ENCODE measurements at regions not wholly inside any gene's neighbourhood (a gene's known extent, or its start where the extent isn't known, plus 50 kb on each side); places are given as distances from the start of the nearest gene placed in this dataset.

DNA sequence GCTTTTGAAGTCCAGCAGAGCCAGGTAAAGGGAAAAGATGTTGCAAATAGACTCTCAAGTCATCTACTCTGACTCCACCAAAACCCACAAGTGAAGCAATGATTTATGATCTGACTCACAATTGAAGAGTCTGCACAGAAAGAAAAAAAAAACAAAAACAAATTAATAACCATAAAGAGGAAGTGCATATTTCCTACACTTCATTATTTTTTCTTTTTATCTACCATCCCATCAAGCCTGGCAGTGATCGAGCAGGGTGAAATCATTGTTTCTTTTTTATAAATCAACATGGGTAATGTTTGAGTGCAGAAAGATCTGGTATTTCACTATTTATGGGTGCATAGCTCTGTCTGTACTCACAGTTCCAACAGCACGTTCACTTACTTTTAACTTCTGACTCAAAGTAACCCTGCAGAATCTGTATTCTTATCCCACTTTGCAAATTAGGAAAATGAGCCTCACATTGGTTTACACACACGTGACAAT, 829.0 kb downstream of the TNS3 start:
- TF ChIP-seq CTCF (IDR thresholded peaks at IDR 0.05): no peak

GRCh38 chr7:46751471-46751870, 830.4 kb upstream of the IGFBP3 start:
- TF ChIP-seq CTCF (IDR thresholded peaks at IDR 0.05): no peak

DNA sequence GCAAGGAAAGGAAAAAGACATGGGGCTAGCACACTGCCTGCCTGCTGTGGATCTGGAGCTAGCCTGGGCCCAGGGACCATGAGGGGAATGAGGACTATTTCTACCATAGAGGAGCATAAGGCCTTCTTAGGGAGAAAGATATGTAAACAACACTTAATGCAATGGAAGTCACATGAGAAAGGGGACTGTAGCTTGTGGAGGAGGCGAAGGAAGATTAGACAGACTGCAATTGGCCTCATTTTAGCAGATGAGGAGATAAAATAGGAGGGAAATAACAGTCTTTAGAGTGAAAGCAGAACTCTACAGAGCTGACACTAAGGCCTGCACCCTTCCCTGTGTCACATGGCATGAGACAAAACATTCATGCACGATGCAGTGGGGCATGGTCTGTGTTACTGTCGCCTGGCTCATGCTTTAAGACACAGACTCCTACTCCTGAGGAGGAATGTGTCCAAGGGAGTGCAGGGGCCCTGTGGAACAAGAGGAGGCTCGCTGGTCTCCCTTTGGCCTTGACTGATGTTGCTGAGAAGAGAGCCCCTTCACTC, 829.3 kb upstream of the IGFBP3 start:
- no peak for TF ChIP-seq CTCF (IDR thresholded peaks at IDR 0.05)

GRCh38 chr7:46747869-46748576, 827.0 kb upstream of the IGFBP3 start:
- no peak for TF ChIP-seq CTCF (IDR thresholded peaks at IDR 0.05)

DNA sequence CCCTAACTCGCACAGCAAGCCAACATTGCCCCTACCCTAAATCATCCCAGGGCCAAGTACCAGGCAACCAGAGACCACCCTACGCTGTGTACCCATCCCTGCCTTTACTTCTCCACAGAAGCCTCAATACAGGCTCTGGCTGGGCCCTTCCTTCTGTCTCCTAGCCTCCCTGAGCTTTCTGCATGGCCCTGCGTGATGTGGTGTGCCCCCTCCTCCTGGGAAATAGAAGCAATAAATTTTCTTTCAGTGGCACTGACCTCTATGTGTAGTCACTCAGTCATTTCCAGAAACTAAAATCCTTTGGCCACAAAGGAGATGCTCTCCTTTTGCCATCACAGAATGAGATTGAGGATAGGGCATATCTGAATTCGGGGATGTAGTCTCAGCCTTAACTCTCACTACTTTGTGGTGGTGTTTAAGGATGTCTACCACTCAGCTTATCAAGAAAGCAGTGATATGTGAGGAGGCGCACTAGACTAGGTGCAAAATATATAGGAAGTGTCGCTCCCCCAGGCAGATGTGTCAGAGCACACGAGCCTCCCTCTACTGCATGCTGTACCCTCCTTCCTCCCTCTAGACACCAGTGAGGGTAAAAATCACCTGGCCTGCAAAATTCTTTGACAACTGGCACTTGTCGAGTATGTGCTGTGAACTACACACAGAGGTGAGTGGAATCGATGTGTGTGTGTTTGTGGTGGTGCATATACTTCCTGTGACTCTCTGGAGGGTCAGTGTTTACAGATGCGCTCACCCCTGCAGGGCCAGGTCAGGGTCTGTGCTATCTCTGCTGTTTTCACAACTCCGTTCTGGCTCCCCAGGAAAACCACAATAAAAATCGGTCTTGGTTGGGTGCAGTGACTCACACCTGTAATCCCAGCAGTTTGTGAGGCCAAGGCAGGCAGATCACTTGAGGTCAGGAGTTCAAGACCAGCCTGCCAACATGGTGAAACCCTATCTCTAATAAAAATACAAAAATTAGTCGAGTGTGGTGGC, 825.9 kb upstream of the IGFBP3 start:
- no peak for TF ChIP-seq CTCF (IDR thresholded peaks at IDR 0.05)

DNA sequence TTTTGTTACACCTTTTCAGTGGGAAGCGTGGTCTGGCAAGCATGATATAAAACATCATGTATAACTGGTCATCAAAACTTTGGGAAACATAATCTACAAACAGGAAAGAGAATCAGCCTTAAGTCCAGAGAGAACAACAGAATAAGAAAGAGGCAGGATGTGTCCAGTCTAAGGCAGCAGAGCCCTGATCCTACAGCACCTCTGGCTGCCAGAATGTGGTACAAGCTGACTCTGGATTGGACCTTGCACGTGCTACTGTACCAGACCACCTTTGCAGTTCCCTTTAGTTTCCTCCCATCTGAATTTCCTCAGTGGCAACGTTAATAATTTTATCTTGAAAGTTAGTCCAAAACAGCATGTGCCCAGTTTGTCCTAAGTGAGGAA, 824.6 kb upstream of the IGFBP3 start:
- no peak for TF ChIP-seq CTCF (IDR thresholded peaks at IDR 0.05)

GRCh38 chr7:46744957-46745706, 824.1 kb upstream of the IGFBP3 start:
- TF ChIP-seq CTCF (IDR thresholded peaks at IDR 0.05): no peak

Data from LNCAP (cell line).